Upper lobe of right lung (tissue), 1 donor: ENCODE measurements at regions not wholly inside any gene's neighbourhood (a gene's known extent, or its start where the extent isn't known, plus 50 kb on each side); places are given as distances from the start of the nearest gene placed in this dataset.

Experiments
- ATAC-seq: fragments of 200-7000 bp; cut with Tn5 transposase; one replicate; pipeline ENCODE4 v1.9.1; 2020; ENCODE audit warnings: mild to moderate bottlenecking, moderate library complexity
- DNase-seq: peaks from one replicate; pipeline ENCODE4 v3.0.0-alpha.2; 2020
- H3K27ac ChIP-seq: fragments of 200-600 bp; one replicate; pipeline ENCODE4 v1.8.0; 2022
- H3K27me3 ChIP-seq: fragments of 200-600 bp; one replicate; pipeline ENCODE4 v1.8.0; 2022; ENCODE audit warnings: mild to moderate bottlenecking
- H3K36me3 ChIP-seq: fragments of 200-600 bp; one replicate; pipeline ENCODE4 v1.8.0; 2022
- H3K4me1 ChIP-seq: fragments of 200-600 bp; one replicate; pipeline ENCODE4 v1.8.0; 2022
- H3K4me3 ChIP-seq: fragments of 200-600 bp; one replicate; pipeline ENCODE4 v1.8.0; 2022; ENCODE audit warnings: mild to moderate bottlenecking
- H3K9me3 ChIP-seq: fragments of 200-600 bp; one replicate; pipeline ENCODE4 v1.8.0; 2022
- intact Hi-C: fragments of 100-400 bp; cut with DNase I; formaldehyde crosslinking; loops from one replicate; pipeline ENCODE4 v1.11.0; 2022
- TF ChIP-seq, protein P1 (sequence below): fragments of 200-600 bp; IDR thresholded peaks from one replicate; pipeline ENCODE4 v1.8.0; 2022; ENCODE audit warnings: antibody characterized with exemption
- donor health status: DM: no; HTN: yes; CAD: no; lungs with severe emphysema.

DNA sequence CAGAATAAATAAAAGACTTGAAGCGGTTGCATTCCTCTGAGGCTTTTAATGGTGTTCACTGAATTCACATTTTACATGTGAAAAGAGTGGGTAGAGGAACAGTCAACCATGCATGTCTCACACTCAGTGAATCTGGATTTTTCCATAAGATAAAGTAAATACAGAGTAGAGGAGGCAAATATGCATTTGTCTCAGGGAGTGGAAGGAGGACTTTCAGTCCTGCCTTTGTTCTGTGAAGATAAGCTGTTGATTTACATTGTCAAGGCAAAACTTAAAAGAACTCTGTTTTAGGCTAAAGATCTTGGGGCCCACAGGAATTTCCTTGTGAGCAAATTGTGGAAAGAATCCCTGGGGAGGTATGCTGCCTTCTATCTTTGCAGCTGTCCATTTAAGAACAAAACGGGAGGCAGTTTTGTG lies 825.3 kb upstream of the MBL2 start:
- ATAC-seq (no peak), DNase-seq (no peak)
- Histone ChIP-seq H3K27ac (no peak overlapping the region), H3K36me3 (no peaks in the 10 kb centered on the region), H3K9me3 (no peaks in the 10 kb centered on the region), H3K27me3 (no peaks in the 10 kb centered on the region), H3K4me1 (no peaks in the 10 kb centered on the region), H3K4me3 (no peak overlapping the region)
- intact Hi-C loops = no loop called here
- TF ChIP-seq, protein P1, sequence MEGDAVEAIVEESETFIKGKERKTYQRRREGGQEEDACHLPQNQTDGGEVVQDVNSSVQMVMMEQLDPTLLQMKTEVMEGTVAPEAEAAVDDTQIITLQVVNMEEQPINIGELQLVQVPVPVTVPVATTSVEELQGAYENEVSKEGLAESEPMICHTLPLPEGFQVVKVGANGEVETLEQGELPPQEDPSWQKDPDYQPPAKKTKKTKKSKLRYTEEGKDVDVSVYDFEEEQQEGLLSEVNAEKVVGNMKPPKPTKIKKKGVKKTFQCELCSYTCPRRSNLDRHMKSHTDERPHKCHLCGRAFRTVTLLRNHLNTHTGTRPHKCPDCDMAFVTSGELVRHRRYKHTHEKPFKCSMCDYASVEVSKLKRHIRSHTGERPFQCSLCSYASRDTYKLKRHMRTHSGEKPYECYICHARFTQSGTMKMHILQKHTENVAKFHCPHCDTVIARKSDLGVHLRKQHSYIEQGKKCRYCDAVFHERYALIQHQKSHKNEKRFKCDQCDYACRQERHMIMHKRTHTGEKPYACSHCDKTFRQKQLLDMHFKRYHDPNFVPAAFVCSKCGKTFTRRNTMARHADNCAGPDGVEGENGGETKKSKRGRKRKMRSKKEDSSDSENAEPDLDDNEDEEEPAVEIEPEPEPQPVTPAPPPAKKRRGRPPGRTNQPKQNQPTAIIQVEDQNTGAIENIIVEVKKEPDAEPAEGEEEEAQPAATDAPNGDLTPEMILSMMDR = no peak

- TF ChIP-seq, protein P1 = no peak
- intact Hi-C loops = no loop called here
- H3K36me3 ChIP-seq = no peaks in the 10 kb centered on the region
- ATAC-seq (no peak), DNase-seq (no peak)
- H3K9me3 ChIP-seq = no peaks in the 10 kb centered on the region
- no peak overlapping the region for H3K27ac ChIP-seq
- H3K4me1 ChIP-seq = no peaks in the 10 kb centered on the region
- no peak overlapping the region for H3K4me3 ChIP-seq
- no peaks in the 10 kb centered on the region for H3K27me3 ChIP-seq
Observed at GRCh38 chr10:53580465-53580864, 807.9 kb upstream of the MBL2 start.

- intact Hi-C loops = no loop called here
- ATAC-seq = no peak
- no peak for DNase-seq
Observed at GRCh38 chr10:53579773-53580172, 807.2 kb upstream of the MBL2 start.

DNA sequence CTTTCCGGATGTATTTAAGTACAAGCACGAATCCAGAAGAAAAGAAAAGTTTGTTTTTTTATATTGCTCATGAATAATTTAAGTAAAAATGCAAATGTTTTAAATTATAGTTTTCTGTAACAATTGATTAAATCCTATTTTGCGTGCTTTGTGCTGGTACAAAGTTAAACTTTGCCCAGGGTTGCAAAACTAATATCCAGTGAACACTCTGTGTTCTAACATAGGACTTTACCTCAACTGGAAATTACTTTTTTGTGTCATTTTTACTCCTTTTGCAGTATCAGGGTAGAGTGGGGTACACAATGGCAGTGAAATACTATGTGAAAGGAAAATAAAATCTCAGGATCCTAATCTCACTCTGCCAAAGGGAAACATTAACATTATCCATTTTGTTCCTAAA lies 801.4 kb upstream of the MBL2 start:
- no peak overlapping the region for H3K4me3 ChIP-seq
- intact Hi-C loops = no loop called here
- no peak for ATAC-seq
- H3K27ac ChIP-seq = no peak overlapping the region
- H3K27me3 ChIP-seq = no peaks in the 10 kb centered on the region
- no peak for DNase-seq
- no peaks in the 10 kb centered on the region for H3K36me3 ChIP-seq
- no peaks in the 10 kb centered on the region for H3K9me3 ChIP-seq
- H3K4me1 ChIP-seq = no peaks in the 10 kb centered on the region
- TF ChIP-seq, protein P1 = no peak

More at GRCh38 chr10:53579773-53580172, 807.2 kb upstream of the MBL2 start:
- Histone ChIP-seq H3K27ac (no peak overlapping the region), H3K4me3 (no peak overlapping the region), H3K27me3 (no peaks in the 10 kb centered on the region), H3K4me1 (no peaks in the 10 kb centered on the region), H3K36me3 (no peaks in the 10 kb centered on the region), H3K9me3 (no peaks in the 10 kb centered on the region)
- TF ChIP-seq, protein P1 = no peak

GRCh38 chr10:53573498-53573897 lies 800.9 kb upstream of the MBL2 start:
- TF ChIP-seq, protein P1 = no peak
- H3K9me3 ChIP-seq = no peaks in the 10 kb centered on the region
- H3K4me3 ChIP-seq = no peak overlapping the region
- H3K36me3 ChIP-seq = no peaks in the 10 kb centered on the region
- ATAC-seq = no peak
- intact Hi-C loops = no loop called here
- no peak overlapping the region for H3K27ac ChIP-seq
- no peaks in the 10 kb centered on the region for H3K4me1 ChIP-seq
- DNase-seq = no peak
- no peaks in the 10 kb centered on the region for H3K27me3 ChIP-seq

GRCh38 chr10:53572799-53573198 lies 800.2 kb upstream of the MBL2 start:
- DNase-seq (no peak), ATAC-seq (no peak)
- no peaks in the 10 kb centered on the region for H3K9me3 ChIP-seq
- H3K4me3 ChIP-seq = no peak overlapping the region
- H3K27ac ChIP-seq = no peak overlapping the region
- H3K27me3 ChIP-seq = no peaks in the 10 kb centered on the region
- no peaks in the 10 kb centered on the region for H3K36me3 ChIP-seq
- H3K4me1 ChIP-seq = no peaks in the 10 kb centered on the region
- TF ChIP-seq, protein P1 = no peak
- intact Hi-C loops = no loop called here
